Skin of body (tissue), 1 donor: ENCODE measurements at regions not wholly inside any gene's neighbourhood (a gene's known extent, or its start where the extent isn't known, plus 50 kb on each side); places are given as distances from the start of the nearest gene placed in this dataset.

ENCODE experiments used
- DNase-seq: peaks from one replicate; lab custom pipeline; 2025; lab: John Stamatoyannopoulos, UW

DNA sequence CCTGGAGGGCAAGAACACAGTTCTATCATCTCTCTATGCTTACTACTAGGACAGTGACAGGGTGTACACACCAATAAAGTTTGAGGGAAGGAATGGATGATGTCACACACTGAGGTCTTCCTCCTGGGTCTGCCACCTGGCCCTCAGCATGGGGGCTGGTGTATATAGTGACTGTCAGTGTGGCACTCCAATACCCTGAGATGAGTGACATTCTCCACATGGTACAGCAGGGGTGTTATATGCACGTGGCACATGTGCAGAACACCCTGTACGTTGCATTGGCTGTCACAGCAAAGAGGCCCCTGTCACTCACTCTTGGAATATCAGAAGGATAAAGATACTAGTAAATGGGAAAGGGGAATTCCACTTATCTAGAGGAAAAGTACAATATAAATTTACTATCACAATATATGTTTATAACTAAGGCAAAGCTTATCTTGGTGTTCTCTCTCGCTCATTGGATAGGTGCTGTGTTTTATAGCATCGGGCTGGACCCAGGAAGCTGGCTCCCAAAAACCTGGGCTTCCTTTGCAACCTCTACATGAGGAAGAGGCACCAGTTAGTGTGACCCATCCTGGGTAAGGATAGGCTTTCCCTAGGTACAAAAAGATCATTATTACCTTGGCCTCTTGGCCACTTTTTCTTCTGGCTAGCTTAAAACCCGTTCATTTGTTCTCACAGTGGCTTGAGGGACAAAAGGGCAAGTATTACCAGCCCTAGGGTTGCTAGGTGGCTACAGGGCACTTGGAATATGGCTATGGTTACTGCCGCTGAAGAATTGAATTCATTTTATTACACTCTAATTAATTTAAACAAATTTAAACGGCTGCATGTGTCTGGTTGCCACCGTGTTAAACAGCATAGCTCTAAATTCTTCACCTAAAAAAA lies 54.8 kb upstream of the HES1 start:
- no peak for DNase-seq

GRCh38 chr3:194081826-194082225 lies 54.1 kb upstream of the HES1 start:
- no peak for DNase-seq

GRCh38 chr3:194082743-194083636 lies 53.0 kb upstream of the HES1 start:
- DNase-seq, result peak; percentile 46

DNA sequence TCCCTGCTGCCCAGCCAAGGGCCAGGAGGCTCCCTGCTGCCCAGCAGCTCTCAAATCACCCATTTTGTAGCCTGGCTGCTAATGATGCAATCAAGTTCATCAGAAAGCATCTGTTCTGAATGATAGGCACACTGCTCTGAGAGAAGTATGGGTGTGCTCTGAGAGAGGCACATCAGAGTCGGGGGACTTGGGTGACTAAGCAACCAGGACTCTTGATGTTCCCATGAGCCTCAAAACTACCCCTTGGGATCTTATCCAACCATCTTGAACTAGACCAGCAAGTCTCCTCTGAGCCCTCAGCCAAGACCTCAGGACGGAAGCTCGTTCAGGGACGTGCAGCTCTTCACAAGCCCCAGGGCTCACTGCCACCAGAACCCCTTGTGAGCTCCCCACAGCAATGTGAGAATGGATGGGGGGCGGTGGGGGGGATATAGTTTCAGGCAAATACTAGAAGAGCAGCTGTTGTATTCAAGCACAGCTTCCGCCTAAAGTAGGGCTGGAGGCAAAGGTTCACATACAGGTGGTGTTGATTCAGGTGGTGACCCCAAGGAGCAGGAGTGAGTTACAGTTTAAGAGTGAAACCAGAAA lies 52.2 kb upstream of the HES1 start:
- DNase-seq, result no peak

DNA sequence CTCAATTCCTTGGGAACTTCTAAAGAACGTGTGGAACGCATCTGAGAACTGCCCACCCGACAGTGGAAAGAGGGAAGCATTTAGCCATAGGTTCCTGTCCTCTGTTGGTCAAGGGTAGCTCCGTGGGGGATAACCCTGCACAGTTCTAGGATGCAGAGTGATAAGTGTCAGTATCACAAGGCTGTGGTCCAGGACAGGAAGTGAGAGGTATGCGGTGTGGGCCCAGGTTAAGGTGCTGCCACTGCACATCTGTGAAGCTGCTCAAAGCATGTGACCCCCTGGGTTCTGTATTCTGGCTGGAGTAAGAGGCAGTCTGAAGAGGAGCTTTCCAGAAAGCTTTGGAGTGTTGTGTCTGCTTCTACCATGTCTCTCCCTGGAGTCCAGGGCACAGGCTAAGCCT lies 51.7 kb upstream of the HES1 start:
- no peak for DNase-seq
